ENCODE measurements at regions not wholly inside any gene's neighbourhood (a gene's known extent, or its start where the extent isn't known, plus 50 kb on each side); places are given as distances from the start of the nearest gene placed in this dataset.

DNA sequence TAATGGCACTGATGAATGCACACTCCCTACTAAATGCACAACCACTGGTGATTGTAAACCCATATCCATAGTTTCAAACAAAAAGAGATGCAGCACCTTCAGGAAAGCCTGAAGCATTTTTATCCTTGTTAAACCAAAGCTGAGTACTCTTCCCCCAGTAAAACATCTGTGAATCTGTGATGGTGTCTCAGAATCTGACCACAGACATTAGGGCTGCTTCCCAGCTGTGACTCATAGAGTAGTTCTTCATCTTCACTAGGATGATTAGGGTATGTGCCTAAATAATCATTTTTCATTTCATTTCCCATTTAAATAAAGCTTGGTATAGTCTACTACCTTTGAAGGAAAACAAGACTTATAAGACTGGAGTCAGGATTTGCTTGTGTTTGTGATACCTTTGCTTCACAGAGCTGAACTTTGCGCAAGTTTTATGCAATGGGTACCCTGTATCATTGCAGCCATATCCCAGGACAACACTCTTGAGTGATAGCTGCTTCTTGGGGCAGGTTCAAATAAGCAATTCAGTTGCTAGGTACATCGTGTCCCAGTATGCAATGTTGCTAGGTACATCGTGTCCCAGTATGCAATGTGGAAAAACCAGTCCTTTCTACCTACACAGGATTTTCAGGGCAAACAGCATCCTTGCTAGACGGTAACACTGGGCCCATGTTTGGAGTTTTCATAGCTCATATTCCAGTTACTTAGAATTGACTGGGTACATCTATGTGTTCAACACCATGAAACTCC, 277.1 kb downstream of the IRS2 start:
- POLR2A ChIA-PET, result no interaction called here

DNA sequence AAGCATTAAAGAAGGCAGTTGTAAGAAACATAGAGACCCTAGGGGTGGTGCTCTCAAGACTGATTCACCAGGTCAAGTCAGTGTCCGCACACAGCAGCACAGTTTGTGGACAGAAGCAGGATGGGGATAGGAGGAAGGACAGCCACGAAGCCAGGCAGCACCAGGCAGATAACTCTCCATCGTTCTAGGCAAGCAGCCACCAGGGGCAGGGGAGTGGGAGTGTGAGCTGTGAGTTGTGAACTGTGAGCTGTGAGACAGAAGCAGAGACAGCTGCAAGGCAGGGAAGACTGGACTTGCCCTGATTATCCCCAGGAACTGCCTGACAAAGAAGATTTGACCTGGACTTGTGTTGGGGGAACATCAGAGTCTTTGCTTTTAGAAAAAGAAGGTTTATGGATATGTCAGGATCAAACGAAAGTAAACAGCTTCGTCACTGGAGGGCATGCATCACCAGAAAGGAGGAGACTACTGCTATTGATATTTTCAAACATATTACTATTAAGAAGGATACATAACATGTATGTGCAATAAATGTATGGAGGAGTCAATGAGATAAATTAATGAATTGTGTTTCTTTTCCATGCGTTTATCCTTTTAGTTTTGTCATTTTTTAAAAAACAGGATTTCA, 286.1 kb downstream of the IRS2 start:
- Histone ChIP-seq H3K9ac (ENCODE audit: control insufficient read depth, insufficient read depth, low read length) (no peak overlapping the region), H2AFZ (ENCODE audit: control insufficient read depth, low read depth, low read length) (no peak overlapping the region), H3K4me1 (ENCODE audit: control insufficient read depth, insufficient read depth, low read length) (no peaks in the 10 kb centered on the region), H3K27me3 (replicated peaks in 1 of 2; ENCODE audit: control insufficient read depth in 2 of 2, insufficient read depth in 2 of 2, low read length in 1 of 2) (no peaks in the 10 kb centered on the region), H4K20me1 (ENCODE audit: control insufficient read depth, insufficient read depth) (no peaks in the 10 kb centered on the region), H3K9me3 (replicated peaks; ENCODE audit: control insufficient read depth, insufficient read depth, low read length) (no peaks in the 10 kb centered on the region), H3K27ac (ENCODE audit: control insufficient read depth, insufficient read depth) (no peak overlapping the region), H3K4me3 (no peak overlapping the region), H3K4me2 (ENCODE audit: control insufficient read depth, insufficient read depth) (no peak overlapping the region), H3K36me3 (ENCODE audit: control insufficient read depth in 2 of 2, insufficient read depth in 2 of 2, low read length in 1 of 2) (no peaks in the 10 kb centered on the region), H3K79me2 (ENCODE audit: control insufficient read depth, insufficient read depth, low read length) (no peaks in the 10 kb centered on the region)
- ChIA-PET POLR2A (no interaction called here), RAD21 (ENCODE audit: unreplicated experiment) (no interaction called here), CTCF (no interaction called here), SMC1A (ENCODE audit: uncharacterized antibody, unreplicated experiment) (no interaction called here)
- intact Hi-C loops (cut with micrococcal nuclease; ENCODE audit: unreplicated experiment) (no loop called here), in situ Hi-C loops (cut with MboI) (no loop called here)
- FAIRE-seq (no peak), ATAC-seq (peak; percentile 41), DNase-seq (ENCODE audit: low read depth, low spot score) (no peak)
- no TSS peak for BruUV-seq (replicated peaks)
- 13% methylated on average over 6 of the region's 6 CpGs for WGBS (ENCODE audit: insufficient coverage, insufficient replicate concordance, low lambda C conversion rate, missing lambda C conversion rate)
- TF ChIP-seq BACH1 (IDR thresholded peaks at IDR 0.05; ENCODE audit: borderline replicate concordance), result no peak
- no peak for TF ChIP-seq JUNB (IDR thresholded peaks at IDR 0.05)
- no peak for TF ChIP-seq HDAC6 (IDR thresholded peaks at IDR 0.05; ENCODE audit: unreplicated experiment)
- TF ChIP-seq GATAD2B (conservative IDR thresholded peaks at IDR 0.05; ENCODE audit: low read depth), result no peak
- TF ChIP-seq, protein P1, sequence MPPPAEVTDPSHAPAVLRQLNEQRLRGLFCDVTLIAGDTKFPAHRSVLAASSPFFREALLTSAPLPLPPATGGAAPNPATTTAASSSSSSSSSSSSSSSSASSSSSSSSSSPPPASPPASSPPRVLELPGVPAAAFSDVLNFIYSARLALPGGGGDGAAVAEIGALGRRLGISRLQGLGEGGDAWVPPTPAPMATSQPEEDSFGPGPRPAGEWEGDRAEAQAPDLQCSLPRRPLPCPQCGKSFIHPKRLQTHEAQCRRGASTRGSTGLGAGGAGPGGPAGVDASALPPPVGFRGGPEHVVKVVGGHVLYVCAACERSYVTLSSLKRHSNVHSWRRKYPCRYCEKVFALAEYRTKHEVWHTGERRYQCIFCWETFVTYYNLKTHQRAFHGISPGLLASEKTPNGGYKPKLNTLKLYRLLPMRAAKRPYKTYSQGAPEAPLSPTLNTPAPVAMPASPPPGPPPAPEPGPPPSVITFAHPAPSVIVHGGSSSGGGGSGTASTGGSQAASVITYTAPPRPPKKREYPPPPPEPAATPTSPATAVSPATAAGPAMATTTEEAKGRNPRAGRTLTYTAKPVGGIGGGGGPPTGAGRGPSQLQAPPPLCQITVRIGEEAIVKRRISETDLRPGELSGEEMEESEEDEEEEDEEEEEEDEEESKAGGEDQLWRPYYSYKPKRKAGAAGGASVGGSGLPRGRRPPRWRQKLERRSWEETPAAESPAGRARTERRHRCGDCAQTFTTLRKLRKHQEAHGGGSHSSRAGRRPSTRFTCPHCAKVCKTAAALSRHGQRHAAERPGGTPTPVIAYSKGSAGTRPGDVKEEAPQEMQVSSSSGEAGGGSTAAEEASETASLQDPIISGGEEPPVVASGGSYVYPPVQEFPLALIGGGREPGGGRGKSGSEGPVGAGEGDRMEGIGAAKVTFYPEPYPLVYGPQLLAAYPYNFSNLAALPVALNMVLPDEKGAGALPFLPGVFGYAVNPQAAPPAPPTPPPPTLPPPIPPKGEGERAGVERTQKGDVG (CRISPR knock-in tag; IDR thresholded peaks at IDR 0.05), result no peak
- TF ChIP-seq NR2C1 (IDR thresholded peaks at IDR 0.05), result no peak
- TF ChIP-seq SIN3A (IDR thresholded peaks at IDR 0.05; ENCODE audit: low read depth, low read length), result no peak
- TF ChIP-seq, protein P2, sequence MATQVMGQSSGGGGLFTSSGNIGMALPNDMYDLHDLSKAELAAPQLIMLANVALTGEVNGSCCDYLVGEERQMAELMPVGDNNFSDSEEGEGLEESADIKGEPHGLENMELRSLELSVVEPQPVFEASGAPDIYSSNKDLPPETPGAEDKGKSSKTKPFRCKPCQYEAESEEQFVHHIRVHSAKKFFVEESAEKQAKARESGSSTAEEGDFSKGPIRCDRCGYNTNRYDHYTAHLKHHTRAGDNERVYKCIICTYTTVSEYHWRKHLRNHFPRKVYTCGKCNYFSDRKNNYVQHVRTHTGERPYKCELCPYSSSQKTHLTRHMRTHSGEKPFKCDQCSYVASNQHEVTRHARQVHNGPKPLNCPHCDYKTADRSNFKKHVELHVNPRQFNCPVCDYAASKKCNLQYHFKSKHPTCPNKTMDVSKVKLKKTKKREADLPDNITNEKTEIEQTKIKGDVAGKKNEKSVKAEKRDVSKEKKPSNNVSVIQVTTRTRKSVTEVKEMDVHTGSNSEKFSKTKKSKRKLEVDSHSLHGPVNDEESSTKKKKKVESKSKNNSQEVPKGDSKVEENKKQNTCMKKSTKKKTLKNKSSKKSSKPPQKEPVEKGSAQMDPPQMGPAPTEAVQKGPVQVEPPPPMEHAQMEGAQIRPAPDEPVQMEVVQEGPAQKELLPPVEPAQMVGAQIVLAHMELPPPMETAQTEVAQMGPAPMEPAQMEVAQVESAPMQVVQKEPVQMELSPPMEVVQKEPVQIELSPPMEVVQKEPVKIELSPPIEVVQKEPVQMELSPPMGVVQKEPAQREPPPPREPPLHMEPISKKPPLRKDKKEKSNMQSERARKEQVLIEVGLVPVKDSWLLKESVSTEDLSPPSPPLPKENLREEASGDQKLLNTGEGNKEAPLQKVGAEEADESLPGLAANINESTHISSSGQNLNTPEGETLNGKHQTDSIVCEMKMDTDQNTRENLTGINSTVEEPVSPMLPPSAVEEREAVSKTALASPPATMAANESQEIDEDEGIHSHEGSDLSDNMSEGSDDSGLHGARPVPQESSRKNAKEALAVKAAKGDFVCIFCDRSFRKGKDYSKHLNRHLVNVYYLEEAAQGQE (IDR thresholded peaks at IDR 0.05; ENCODE audit: low read depth, low read length), result no peak

More for the DNA sequence above, 277.1 kb downstream of the IRS2 start:
- ATAC-seq (no peak), DNase-seq (ENCODE audit: low read depth, low spot score) (no peak), FAIRE-seq (no peak)
- no peaks in the 10 kb centered on the region for H3K36me3 ChIP-seq (ENCODE audit: control insufficient read depth in 2 of 2, insufficient read depth in 2 of 2, low read length in 1 of 2)
- no peaks in the 10 kb centered on the region for H3K79me2 ChIP-seq (ENCODE audit: control insufficient read depth, insufficient read depth, low read length)
- H3K27me3 ChIP-seq (replicated peaks in 1 of 2; ENCODE audit: control insufficient read depth in 2 of 2, insufficient read depth in 2 of 2, low read length in 1 of 2), result no peaks in the 10 kb centered on the region
- no peak overlapping the region for H3K4me2 ChIP-seq (ENCODE audit: control insufficient read depth, insufficient read depth)
- RAD21 ChIA-PET (ENCODE audit: unreplicated experiment), result no interaction called here
- no TSS peak for BruUV-seq (replicated peaks)
- TF ChIP-seq MXI1 (IDR thresholded peaks at IDR 0.05; ENCODE audit: low read depth, low read length) (no peak), CHD4 (IDR thresholded peaks at IDR 0.05) (no peak), IRF4 (IDR thresholded peaks at IDR 0.05; ENCODE audit: low read depth, low read length) (no peak), SP1 (IDR thresholded peaks at IDR 0.05; ENCODE audit: low read depth, low read length) (no peak), NFYA (IDR thresholded peaks at IDR 0.05; ENCODE audit: borderline replicate concordance, low read depth, low read length) (no peak), TCF3 (IDR thresholded peaks at IDR 0.05; ENCODE audit: borderline replicate concordance, insufficient read depth, low read depth, low read length) (no peak)
- no peak overlapping the region for H2AFZ ChIP-seq (ENCODE audit: control insufficient read depth, low read depth, low read length)
- H4K20me1 ChIP-seq (ENCODE audit: control insufficient read depth, insufficient read depth), result no peaks in the 10 kb centered on the region
- H3K4me3 ChIP-seq, result no peak overlapping the region
- in situ Hi-C loops (cut with MboI), result no loop called here
- intact Hi-C loops (cut with micrococcal nuclease; ENCODE audit: unreplicated experiment), result loop anchor here (1.0 kb wide), 1 partner anchor 24 kb away; no protein-coding TSS in a partner anchor
- 25% methylated on average over 4 of the region's 4 CpGs for WGBS (ENCODE audit: insufficient coverage, insufficient replicate concordance, low lambda C conversion rate, missing lambda C conversion rate)
- CTCF ChIA-PET, result no interaction called here
- no peak overlapping the region for H3K27ac ChIP-seq (ENCODE audit: control insufficient read depth, insufficient read depth)
- H3K9me3 ChIP-seq (replicated peaks; ENCODE audit: control insufficient read depth, insufficient read depth, low read length), result no peaks in the 10 kb centered on the region
- H3K9ac ChIP-seq (ENCODE audit: control insufficient read depth, insufficient read depth, low read length), result no peak overlapping the region
- SMC1A ChIA-PET (ENCODE audit: uncharacterized antibody, unreplicated experiment), result no interaction called here
- H3K4me1 ChIP-seq (ENCODE audit: control insufficient read depth, insufficient read depth, low read length), result no peaks in the 10 kb centered on the region

Measured in GM12878 (cell line).